Transverse colon (tissue), 4 donors: ENCODE measurements at regions not wholly inside any gene's neighbourhood (a gene's known extent, or its start where the extent isn't known, plus 50 kb on each side); places are given as distances from the start of the nearest gene placed in this dataset.

Experiments used
- DNase-seq: peaks from one replicate; pipeline ENCODE4 v3.0.0-alpha.2; 2019
- H3K27ac ChIP-seq, 4 donors: fragments of 200-600 bp; sonication (generic); 2 replicates each; pipeline ENCODE4 v1.5.1; 2016 to 2018; ENCODE audit warnings: inconsistent platforms in 4 of 4
- H3K27me3 ChIP-seq: fragments of 200-600 bp; sonication (generic); 2 replicates; pipeline ENCODE4 v1.5.1; 2017; ENCODE audit warnings: inconsistent platforms
- H3K36me3 ChIP-seq, 4 donors: fragments of 200-600 bp; sonication (generic); 2 replicates each; pipeline ENCODE4 v1.5.1; 2017 to 2019; ENCODE audit warnings: inconsistent platforms in 4 of 4
- H3K4me1 ChIP-seq, 4 donors: fragments of 200-600 bp; sonication (generic); 2 replicates each; pipeline ENCODE4 v1.5.1; 2017 to 2020; ENCODE audit warnings: inconsistent platforms in 4 of 4
- H3K4me3 ChIP-seq, 4 donors: fragments of 200-600 bp; sonication (generic); 1 replicate in 1 of 4; 2 replicates in 3 of 4; pipeline versions ENCODE4 v1.5.1 to v1.6.1; 2017 to 2019; ENCODE audit warnings: inconsistent platforms in 4 of 4
- H3K9me3 ChIP-seq, 2 donors: fragments of 200-600 bp; sonication (generic); 2 replicates each; pipeline ENCODE4 v1.5.1; 2017 to 2019; ENCODE audit warnings: inconsistent platforms in 2 of 2
- CTCF ChIP-seq, 5 experiments: fragments of 200-600 bp in 3 of 5; fragments of 450-650 bp in 2 of 5; sonication (generic) in 3 of 5; IDR thresholded peaks; 1 replicate in 2 of 5; 2 replicates in 3 of 5; pipeline ENCODE4 v1.5.1; 2016 to 2017; ENCODE audit warnings: antibody characterized with exemption in 5 of 5, inconsistent platforms in 3 of 5, mild to moderate bottlenecking in 2 of 5, moderate library complexity in 1 of 5
- EP300 ChIP-seq: sonication (generic); formaldehyde crosslinking; IDR thresholded peaks from one replicate; pipeline ENCODE4 v1.6.1; 2017; ENCODE audit warnings: antibody characterized with exemption, low read depth
- POLR2A ChIP-seq: fragments of 450-650 bp; IDR thresholded peaks from one replicate; pipeline ENCODE4 v1.6.1; 2016; ENCODE audit warnings: antibody characterized with exemption, mild to moderate bottlenecking, moderate library complexity
- POLR2AphosphoS5 ChIP-seq, 3 donors: sonication (generic); formaldehyde crosslinking; IDR thresholded peaks; one replicate each; pipeline ENCODE4 v1.6.1; 2016; ENCODE audit warnings: antibody characterized with exemption in 3 of 3
- WGBS, 2 donors: methylation state at CpG; one replicate each; pipeline ENCODE4 v1.1.5; 2018; ENCODE audit warnings: low coverage in 1 of 2; 5-methylcytosine and 5-hydroxymethylcytosine counted together
- in situ Hi-C, 4 donors: fragments of 200-750 bp; cut with MboI; loops; one replicate each; pipeline versions ENCODE4 v1.15.0 to v1.15.1; 2017; ENCODE audit warnings: low sequenced_read_pairs in 3 of 4, low pct_ligation_motif_present in 1 of 4, low pct_unique_long_range_greater_than_20kb in 1 of 4
- intact Hi-C: fragments of 100-400 bp; cut with DNase I; formaldehyde crosslinking; loops from one replicate; pipeline ENCODE4 v1.15.1; 2023; ENCODE audit warnings: low total_unique reads

GRCh38 chr2:5164776-5165525 lies 527.2 kb upstream of the SOX11 start:
- no peaks in the 10 kb centered on the region for H3K9me3 ChIP-seq
- no peak for TF ChIP-seq CTCF (IDR thresholded peaks at IDR 0.05)
- no peak for TF ChIP-seq EP300
- no peak for TF ChIP-seq POLR2A
- TF ChIP-seq POLR2AphosphoS5 (IDR thresholded peaks at IDR 0.05), result no peak
- no peak overlapping the region for H3K4me3 ChIP-seq
- intact Hi-C loops, result no loop called here
- DNase-seq, result no peak
- no peak overlapping the region for H3K27ac ChIP-seq
- H3K27me3 ChIP-seq, result no peaks in the 10 kb centered on the region
- in situ Hi-C loops, result no loop called here
- 42 to 61% methylated on average over 3 of the region's 3 CpGs for WGBS, 2 donors
- H3K36me3 ChIP-seq, result no peaks in the 10 kb centered on the region
- H3K4me1 ChIP-seq, result no peaks in the 10 kb centered on the region

- H3K27ac ChIP-seq, result no peak overlapping the region
- intact Hi-C loops (no loop called here), in situ Hi-C loops (no loop called here)
- no peak overlapping the region for H3K4me3 ChIP-seq
- no peaks in the 10 kb centered on the region for H3K4me1 ChIP-seq
- no peaks in the 10 kb centered on the region for H3K36me3 ChIP-seq
- no peak for DNase-seq
- TF ChIP-seq POLR2A (no peak), CTCF (IDR thresholded peaks at IDR 0.05) (no peak), POLR2AphosphoS5 (IDR thresholded peaks at IDR 0.05) (no peak), EP300 (no peak)
- no peaks in the 10 kb centered on the region for H3K27me3 ChIP-seq
- 64 to 71% methylated on average over 2 of the region's 2 CpGs for WGBS, 2 donors
- H3K9me3 ChIP-seq, result no peaks in the 10 kb centered on the region
These were observed 519.3 kb upstream of the SOX11 start for GRCh38 chr2:5172923-5173322.

- 89% methylated on average over 2 of the region's 2 CpGs; no CpG with 5 or more reads in 1 of the 2 donors for WGBS, 2 donors
- Histone ChIP-seq H3K4me3 (no peak overlapping the region), H3K27me3 (no peaks in the 10 kb centered on the region), H3K9me3 (no peaks in the 10 kb centered on the region), H3K36me3 (no peaks in the 10 kb centered on the region), H3K4me1 (no peaks in the 10 kb centered on the region), H3K27ac (no peak overlapping the region)
- DNase-seq, result no peak
- intact Hi-C loops (no loop called here), in situ Hi-C loops (no loop called here)
- TF ChIP-seq POLR2A, result no peak
These were observed 518.2 kb upstream of the SOX11 start for GRCh38 chr2:5173876-5174535.

GRCh38 chr2:5175231-5175630 lies 517.0 kb upstream of the SOX11 start:
- intact Hi-C loops (no loop called here), in situ Hi-C loops (no loop called here)
- Histone ChIP-seq H3K9me3 (no peaks in the 10 kb centered on the region), H3K27ac (no peak overlapping the region), H3K36me3 (no peaks in the 10 kb centered on the region), H3K27me3 (no peaks in the 10 kb centered on the region), H3K4me3 (no peak overlapping the region), H3K4me1 (no peaks in the 10 kb centered on the region)
- no peak for TF ChIP-seq POLR2AphosphoS5 (IDR thresholded peaks at IDR 0.05)
- no peak for TF ChIP-seq EP300
- TF ChIP-seq CTCF (IDR thresholded peaks at IDR 0.05), result no peak
- TF ChIP-seq POLR2A, result no peak
- DNase-seq, result no peak
